Rectal smooth muscle tissue (tissue), 1 donor: ENCODE measurements at regions not wholly inside any gene's neighbourhood (a gene's known extent, or its start where the extent isn't known, plus 50 kb on each side); places are given as distances from the start of the nearest gene placed in this dataset.
"Not testable (repeated sequence)": the region's sequence is repeated elsewhere in the genome, so short reads cannot be mapped to it uniquely, and the experiment has no call there.

Experiments used
- H3K27ac ChIP-seq: one replicate; pipeline ENCODE4 v1.7.0; 2013; ENCODE audit warnings: low read depth, low read length, inconsistent platforms
- H3K27me3 ChIP-seq: one replicate; pipeline ENCODE4 v1.7.0; 2013; ENCODE audit warnings: low read length; ENCODE audit not compliant: control insufficient read depth, insufficient read depth
- H3K36me3 ChIP-seq: one replicate; pipeline ENCODE4 v1.7.0; 2013; ENCODE audit warnings: low read length; ENCODE audit not compliant: control insufficient read depth, insufficient read depth
- H3K4me1 ChIP-seq: one replicate; pipeline ENCODE4 v1.7.0; 2013; ENCODE audit warnings: low read length; ENCODE audit not compliant: control insufficient read depth, insufficient read depth
- H3K4me3 ChIP-seq: one replicate; pipeline ENCODE4 v1.7.0; 2013; ENCODE audit warnings: low read length
- H3K9ac ChIP-seq: one replicate; pipeline ENCODE4 v1.7.0; 2013; ENCODE audit warnings: low read length

DNA sequence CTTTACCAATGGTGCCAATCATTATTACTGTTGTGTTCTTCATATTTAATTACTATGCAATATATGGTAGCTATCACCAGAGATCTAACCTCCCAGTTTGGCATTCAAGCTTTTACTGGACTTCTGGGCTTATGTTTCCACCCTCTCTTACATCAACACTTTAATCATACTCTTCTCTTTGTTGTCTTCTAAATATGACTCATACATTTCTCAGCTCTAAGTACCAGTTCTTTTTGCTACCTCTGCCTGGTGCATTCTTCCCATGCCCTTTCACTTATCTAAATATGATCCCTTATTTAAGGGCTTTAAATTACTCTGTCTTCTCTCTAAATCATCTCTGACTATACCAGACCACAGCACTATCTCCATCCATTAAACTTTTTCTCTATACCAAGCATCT is 246.1 kb upstream of the CCDC196 start:
- Histone ChIP-seq H3K4me1 (no peaks in the 10 kb centered on the region), H3K27ac (no peak overlapping the region), H3K36me3 (no peaks in the 10 kb centered on the region), H3K9ac (no peak overlapping the region), H3K4me3 (no peak overlapping the region), H3K27me3 (no peaks in the 10 kb centered on the region)

DNA sequence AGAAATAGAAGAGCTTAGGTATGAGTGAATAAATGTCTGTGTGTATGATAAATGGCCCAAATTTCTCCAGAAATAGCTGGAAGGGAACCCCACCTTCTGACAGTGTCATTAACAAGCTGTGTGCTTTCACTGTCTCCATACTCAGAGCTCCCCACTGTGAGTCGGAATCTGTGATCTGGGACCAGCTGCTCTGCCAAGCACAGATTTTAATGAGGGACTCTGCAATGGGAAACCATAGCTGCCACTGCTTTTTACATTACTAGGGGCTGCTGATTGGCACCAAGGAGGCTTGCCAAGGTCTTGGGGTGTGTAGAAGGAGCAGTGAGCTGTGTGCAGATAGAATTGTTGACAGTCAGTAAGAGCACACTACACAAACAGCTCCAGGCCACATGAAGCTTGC is 244.2 kb upstream of the CCDC196 start:
- Histone ChIP-seq H3K4me1 (no peaks in the 10 kb centered on the region), H3K9ac (no peak overlapping the region), H3K36me3 (no peaks in the 10 kb centered on the region), H3K27me3 (no peaks in the 10 kb centered on the region), H3K4me3 (no peak overlapping the region), H3K27ac (no peak overlapping the region)

DNA sequence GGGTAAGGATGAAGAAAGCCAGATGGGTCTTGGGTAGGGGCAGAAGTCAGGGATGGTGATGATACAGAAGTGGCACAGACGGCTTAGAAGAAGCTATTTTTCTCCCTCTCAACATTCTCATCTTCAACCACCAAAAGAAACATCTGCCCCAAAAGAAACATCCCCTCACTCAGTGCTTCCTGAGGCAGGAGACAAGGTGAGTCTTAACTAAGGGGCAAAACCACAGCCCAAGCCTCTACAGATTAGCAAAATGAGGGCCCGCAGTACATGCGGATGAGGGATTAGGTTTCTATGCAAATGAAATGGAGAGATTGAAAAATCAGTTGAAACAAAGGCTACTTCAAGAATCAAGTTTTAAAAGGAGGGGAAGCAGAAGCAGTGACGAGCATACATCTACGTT is 241.3 kb upstream of the CCDC196 start:
- Histone ChIP-seq H3K36me3 (no peaks in the 10 kb centered on the region), H3K27me3 (no peaks in the 10 kb centered on the region), H3K4me1 (no peaks in the 10 kb centered on the region), H3K9ac (no peak overlapping the region), H3K27ac (no peak overlapping the region), H3K4me3 (no peak overlapping the region)

DNA sequence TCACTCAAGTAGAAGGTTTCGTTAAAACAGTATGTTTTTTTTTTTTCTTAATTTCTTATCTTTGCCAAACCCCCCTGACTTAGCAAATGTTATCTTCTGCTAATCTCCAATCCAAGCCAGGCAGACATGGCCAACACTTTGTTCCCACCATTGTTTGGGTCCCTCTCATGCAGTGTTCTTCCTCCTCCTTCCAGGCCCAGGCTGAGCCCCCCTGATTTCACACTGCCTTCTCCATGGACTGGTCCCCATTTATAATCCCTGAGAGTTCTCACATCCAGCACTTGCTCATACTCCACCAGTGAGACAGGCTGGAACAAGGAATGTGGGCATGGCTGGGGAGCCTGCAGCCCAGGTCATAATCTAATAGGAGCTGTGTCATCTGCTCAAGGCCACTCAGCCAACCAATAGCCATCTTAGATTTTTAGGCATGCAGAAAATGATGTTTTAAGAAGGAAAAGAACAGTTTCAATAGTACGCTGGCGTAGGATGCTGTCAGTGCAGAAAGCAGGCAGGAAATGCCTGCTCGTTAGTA is 238.4 kb upstream of the CCDC196 start:
- Histone ChIP-seq H3K27ac (no peak overlapping the region), H3K4me1 (no peaks in the 10 kb centered on the region), H3K9ac (no peak overlapping the region), H3K36me3 (no peaks in the 10 kb centered on the region), H3K27me3 (no peaks in the 10 kb centered on the region), H3K4me3 (no peak overlapping the region)

DNA sequence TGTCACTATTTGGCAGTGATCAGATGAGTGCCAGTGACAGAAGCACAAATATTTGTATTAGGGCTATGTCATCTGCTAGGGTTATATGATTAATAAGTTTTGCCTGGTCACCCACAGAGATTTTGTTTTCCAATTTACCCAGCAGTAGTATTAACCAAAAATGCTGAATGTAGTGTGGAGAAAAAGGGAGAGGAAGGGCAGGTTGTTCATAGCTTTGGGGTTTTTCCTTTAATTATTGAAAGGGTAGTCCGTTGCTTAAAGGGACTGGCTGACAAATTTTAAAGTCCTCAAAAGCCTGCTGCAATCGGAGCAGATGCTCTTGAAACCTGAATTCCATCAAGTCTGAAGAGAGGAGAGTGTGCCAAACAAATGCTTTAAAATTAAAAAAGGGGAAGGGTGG is 237.9 kb upstream of the CCDC196 start:
- no peaks in the 10 kb centered on the region for H3K27me3 ChIP-seq
- no peaks in the 10 kb centered on the region for H3K36me3 ChIP-seq
- no peak overlapping the region for H3K4me3 ChIP-seq
- H3K4me1 ChIP-seq = no peaks in the 10 kb centered on the region
- no peak overlapping the region for H3K27ac ChIP-seq
- H3K9ac ChIP-seq = no peak overlapping the region

DNA sequence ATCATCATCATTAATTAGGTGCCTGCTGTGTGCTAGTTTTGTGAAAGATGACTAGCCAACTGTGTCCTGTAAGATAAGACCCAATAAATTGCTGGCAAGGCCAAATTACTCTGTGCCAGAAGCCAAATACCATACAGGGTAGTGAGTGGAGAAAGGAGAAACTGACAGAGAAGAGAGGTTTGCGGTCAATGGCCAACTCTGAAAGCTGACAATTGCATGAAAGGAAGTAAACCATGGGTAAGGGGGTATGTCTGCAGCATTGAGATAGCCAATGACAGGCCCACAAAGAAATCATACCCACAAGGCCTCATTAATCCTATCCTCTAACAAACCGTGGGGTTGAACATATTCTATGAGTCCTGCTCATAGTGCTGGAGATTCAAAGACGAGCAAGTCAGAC is 236.6 kb upstream of the CCDC196 start:
- Histone ChIP-seq H3K9ac (no peak overlapping the region), H3K27ac (no peak overlapping the region), H3K27me3 (no peaks in the 10 kb centered on the region), H3K4me3 (no peak overlapping the region), H3K36me3 (no peaks in the 10 kb centered on the region), H3K4me1 (no peaks in the 10 kb centered on the region)

DNA sequence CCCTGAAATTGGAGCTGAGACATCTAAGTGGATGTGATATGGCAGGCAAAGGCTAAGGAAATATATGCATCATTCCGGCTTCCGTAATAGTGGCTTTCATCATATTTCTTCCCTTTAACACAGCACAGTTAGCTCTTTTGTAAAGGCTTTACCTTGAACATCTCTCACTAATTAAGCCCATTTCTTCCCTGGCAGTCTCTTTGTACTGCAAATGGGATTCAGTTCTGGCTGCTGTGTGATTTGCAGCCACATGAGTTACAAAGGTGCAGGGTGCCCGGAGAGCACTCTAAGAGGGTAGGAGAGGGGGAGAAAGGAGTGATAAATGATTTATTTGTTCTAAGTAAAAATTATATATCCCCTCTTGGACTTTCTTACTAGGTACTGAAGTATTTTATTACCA is 232.1 kb upstream of the CCDC196 start:
- Histone ChIP-seq H3K4me3 (no peak overlapping the region), H3K4me1 (no peaks in the 10 kb centered on the region), H3K27ac (no peak overlapping the region), H3K9ac (no peak overlapping the region), H3K36me3 (no peaks in the 10 kb centered on the region), H3K27me3 (no peaks in the 10 kb centered on the region)

DNA sequence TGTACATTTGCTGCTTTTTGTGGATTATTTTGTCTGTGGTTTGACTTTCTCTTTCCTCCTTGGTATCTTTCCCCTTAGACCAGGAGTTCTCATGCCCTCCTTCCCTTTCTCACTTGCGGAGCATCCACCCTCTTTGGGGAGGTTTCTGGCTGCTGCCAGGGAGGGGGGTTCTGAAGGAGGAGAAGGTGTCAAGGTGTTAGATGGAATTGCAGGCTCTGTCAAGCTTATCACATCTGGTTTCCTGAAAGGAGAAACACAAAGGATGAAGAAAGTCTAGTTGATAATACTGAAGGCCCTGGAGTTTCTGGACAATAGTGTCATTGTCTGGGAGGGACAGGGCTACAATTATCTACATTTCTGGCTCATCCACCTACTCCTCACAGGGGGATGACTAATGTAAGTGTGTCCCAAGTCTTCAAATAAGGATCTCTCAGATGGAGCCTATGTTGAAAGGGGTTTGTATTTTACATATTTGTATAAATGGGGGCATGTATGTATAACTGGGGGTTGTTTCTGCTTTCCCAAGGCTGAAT is 217.3 kb upstream of the CCDC196 start:
- Histone ChIP-seq H3K9ac (no peak overlapping the region), H3K4me1 (no peaks in the 10 kb centered on the region), H3K36me3 (no peaks in the 10 kb centered on the region)

DNA sequence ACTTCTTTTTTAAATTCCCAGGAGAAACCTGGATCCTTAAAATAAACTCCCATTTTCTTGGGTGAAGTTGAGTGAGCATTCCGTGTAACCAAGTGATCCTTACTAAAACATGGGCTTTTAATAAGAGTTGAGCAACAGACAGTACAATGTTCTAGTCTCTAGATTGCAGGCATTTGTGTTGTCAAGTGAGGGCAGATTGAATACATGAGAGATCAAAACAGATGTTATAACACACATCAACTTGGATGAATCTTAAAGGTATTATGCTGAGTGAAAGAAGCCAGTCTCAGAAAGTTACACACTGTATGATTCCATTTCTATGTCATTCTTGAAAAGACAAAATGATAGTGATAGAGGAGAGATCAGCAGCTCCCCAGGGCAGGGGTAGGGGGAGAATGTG is 213.9 kb upstream of the CCDC196 start:
- no peak overlapping the region for H3K4me3 ChIP-seq
- H3K36me3 ChIP-seq = no peaks in the 10 kb centered on the region
- H3K27me3 ChIP-seq = no peaks in the 10 kb centered on the region
- no peaks in the 10 kb centered on the region for H3K4me1 ChIP-seq
- no peak overlapping the region for H3K27ac ChIP-seq
- H3K9ac ChIP-seq = no peak overlapping the region

More for the DNA sequence above, 217.3 kb upstream of the CCDC196 start:
- Histone ChIP-seq H3K27ac (no peak overlapping the region), H3K4me3 (no peak overlapping the region), H3K27me3 (no peaks in the 10 kb centered on the region)

DNA sequence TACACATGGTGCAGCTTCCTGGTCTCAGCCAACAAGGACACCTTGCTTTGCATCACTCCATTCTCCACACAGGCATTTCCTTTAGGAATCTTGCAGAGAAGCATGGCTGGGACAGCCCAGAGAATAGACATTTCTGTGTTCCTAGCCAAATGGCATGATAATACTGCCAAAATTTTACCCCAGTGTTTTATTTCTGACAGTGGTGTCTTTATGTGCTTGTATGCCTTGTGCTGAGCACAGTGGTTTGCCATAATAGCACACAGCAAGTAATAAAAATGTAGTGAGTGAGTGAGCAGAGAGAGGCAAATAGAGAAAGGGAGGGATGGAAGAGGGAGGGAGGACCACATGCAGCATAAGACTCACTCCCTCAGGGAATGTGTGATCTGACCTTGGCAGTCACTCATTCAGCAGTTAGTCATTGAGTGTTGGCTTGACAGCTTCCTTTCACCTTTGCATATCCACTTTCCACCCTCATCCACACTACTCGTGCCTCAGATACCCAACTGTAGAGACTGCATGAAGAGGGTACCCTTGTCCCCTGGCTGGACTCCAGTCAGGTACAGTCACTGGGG is 212.8 kb upstream of the CCDC196 start:
- H3K36me3 ChIP-seq = no peaks in the 10 kb centered on the region
- no peak overlapping the region for H3K9ac ChIP-seq
- no peak overlapping the region for H3K27ac ChIP-seq

DNA sequence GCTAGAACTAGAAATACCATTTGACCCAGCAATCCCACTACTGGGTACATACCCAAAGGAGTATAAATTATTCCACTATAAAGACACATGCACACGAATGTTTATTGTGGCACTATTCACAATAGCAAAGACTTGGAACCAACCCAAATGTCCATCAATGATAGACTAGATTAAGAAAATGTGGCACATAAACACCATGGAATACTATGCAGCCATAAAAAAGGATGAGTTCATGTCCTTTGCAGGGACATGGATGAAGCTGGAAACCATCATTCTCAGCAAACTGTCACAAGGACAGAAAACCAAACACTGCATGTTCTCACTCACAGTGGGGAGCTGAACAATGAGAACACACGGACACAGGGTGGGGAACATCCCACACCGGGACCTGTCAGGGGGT is 207.8 kb upstream of the CCDC196 start:
- H3K4me3 ChIP-seq, H3K4me1 ChIP-seq, H3K36me3 ChIP-seq, H3K27me3 ChIP-seq, H3K27ac ChIP-seq, H3K9ac ChIP-seq: not testable (repeated sequence)

More for the DNA sequence above, 212.8 kb upstream of the CCDC196 start:
- Histone ChIP-seq H3K27me3 (no peaks in the 10 kb centered on the region), H3K4me3 (no peak overlapping the region), H3K4me1 (no peaks in the 10 kb centered on the region)

DNA sequence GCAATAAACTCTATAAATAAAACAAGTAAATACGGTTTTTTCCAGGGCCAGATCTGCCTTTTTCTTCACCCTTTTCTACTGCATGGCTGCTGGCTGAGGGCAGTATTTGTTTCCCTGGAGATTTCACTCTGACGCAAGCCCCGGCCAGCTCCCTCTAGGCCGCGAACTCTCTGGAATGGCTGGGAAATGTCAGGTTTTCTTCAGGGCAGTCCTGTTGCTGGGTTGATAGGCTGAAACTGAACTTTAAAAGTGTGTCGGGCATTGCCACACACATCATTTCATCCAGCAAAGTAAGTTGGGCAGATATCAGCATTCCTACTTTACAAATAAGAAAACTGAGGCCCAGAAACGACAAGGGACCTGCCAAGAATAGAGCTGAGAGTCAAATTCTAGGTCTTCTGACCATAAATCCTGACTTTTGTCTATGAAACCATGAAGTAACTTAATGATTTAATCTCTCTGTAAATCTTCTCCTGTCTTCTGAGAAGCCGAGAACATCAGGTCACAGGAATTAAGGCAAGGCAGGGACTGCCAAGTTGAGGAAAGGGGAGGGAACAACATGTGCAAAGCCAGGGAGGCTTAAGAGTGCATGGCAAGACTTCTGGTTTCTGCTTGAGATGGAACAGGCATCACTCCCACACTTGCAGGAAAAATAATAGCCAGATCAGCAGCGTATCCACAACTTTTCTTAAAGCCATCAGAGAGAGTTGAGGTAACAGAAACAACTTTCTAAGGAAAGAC is 205.0 kb upstream of the CCDC196 start:
- peak overlapping the region; percentile 56 for H3K27ac ChIP-seq
- no peak overlapping the region for H3K4me3 ChIP-seq
- no peaks in the 10 kb centered on the region for H3K27me3 ChIP-seq
- H3K9ac ChIP-seq = no peak overlapping the region
- peaks cover 5% of the 10 kb centered on the region for H3K4me1 ChIP-seq
- H3K36me3 ChIP-seq = no peaks in the 10 kb centered on the region

DNA sequence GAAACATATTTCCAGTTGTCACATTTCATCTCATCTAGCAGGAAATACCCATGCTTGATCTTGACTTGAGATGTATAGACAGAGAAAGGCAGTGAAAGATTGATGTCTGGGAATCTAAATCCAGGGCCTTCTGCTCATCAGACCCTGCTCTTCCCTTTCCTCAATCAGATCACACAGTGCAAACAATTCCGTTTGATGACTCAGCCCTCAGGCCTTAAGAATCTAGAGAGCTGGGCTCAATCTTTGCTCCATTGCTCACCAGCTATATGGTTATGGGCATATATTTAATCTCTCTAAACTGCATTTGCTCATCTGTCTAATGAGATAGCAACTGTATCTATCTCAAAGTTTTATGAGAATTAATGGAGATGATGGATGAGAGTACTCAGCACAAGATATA is 201.8 kb upstream of the CCDC196 start:
- Histone ChIP-seq H3K4me3 (no peak overlapping the region), H3K9ac (no peak overlapping the region), H3K36me3 (no peaks in the 10 kb centered on the region), H3K27ac (no peak overlapping the region), H3K27me3 (no peaks in the 10 kb centered on the region), H3K4me1 (peaks cover 5% of the 10 kb centered on the region)
